ENCODE measurements at regions not wholly inside any gene's neighbourhood (a gene's known extent, or its start where the extent isn't known, plus 50 kb on each side); places are given as distances from the start of the nearest gene placed in this dataset.

DNA sequence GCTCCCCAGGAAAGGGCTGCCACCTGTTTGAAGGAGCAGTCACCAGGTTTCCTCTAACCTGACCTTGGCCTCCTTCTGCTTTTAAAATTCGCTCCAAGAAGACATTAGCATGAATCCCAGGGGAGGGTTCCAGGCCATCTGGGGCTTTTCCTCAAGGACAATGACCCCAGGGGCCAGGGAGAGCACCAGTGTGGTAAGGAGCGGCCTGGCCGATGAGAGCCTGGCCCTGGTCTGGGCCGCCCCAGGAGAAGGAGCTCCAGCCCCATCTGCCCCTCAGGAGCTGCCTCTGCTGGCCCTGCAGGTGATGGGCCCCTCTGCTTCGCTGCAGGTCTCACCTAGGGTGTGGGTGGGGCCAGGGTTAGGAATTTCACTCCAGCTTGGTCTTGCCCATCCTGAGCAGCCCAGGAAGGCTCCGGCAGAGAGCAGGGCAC is 209.2 kb upstream of the TNRC6C start:
- TF ChIP-seq POLR2A (IDR thresholded peaks at IDR 0.05; ENCODE audit: low read depth, low read length) = no peak
- TF ChIP-seq POLR2AphosphoS5 (IDR thresholded peaks at IDR 0.05; ENCODE audit: low read depth, low read length) = no peak
- TF ChIP-seq TAF1 (IDR thresholded peaks at IDR 0.05; ENCODE audit: low read depth, low read length) = no peak
- TF ChIP-seq SPI1 (IDR thresholded peaks at IDR 0.05; ENCODE audit: low read depth, low read length) = no peak
